ENCODE measurements at regions not wholly inside any gene's neighbourhood (a gene's known extent, or its start where the extent isn't known, plus 50 kb on each side); places are given as distances from the start of the nearest gene placed in this dataset.

- no peak for DNase-seq
These were observed 64.8 kb upstream of the CLSTN2 start for GRCh38 chr3:139870000-139870675.

GRCh38 chr3:139868773-139869172 is 66.2 kb upstream of the CLSTN2 start:
- no peak for DNase-seq

- DNase-seq, result no peak
These were observed 86.3 kb upstream of the CLSTN2 start for GRCh38 chr3:139848660-139849059.

- DNase-seq, result no peak
These were observed 88.3 kb upstream of the CLSTN2 start for GRCh38 chr3:139846729-139847128.

- no peak for DNase-seq
These were observed 95.3 kb upstream of the CLSTN2 start for GRCh38 chr3:139839659-139840058.

- DNase-seq, result no peak
These were observed 96.0 kb upstream of the CLSTN2 start for GRCh38 chr3:139839014-139839413.

- DNase-seq, result no peak
These were observed 96.6 kb upstream of the CLSTN2 start for GRCh38 chr3:139838269-139838957.

GRCh38 chr3:139836698-139837464 is 98.1 kb upstream of the CLSTN2 start:
- DNase-seq, result no peak

- DNase-seq, result no peak
These were observed 98.9 kb upstream of the CLSTN2 start for GRCh38 chr3:139835830-139836683.

GRCh38 chr3:139832998-139833397 is 102.0 kb upstream of the CLSTN2 start:
- DNase-seq, result no peak

- no peak for DNase-seq
These were observed 104.2 kb upstream of the CLSTN2 start for GRCh38 chr3:139830817-139831216.

GRCh38 chr3:139827833-139828232 is 107.2 kb upstream of the CLSTN2 start:
- no peak for DNase-seq

GRCh38 chr3:139824864-139825263 is 110.1 kb upstream of the CLSTN2 start:
- no peak for DNase-seq

- no peak for DNase-seq
These were observed 120.3 kb upstream of the CLSTN2 start for GRCh38 chr3:139814646-139815045.

- no peak for DNase-seq
These were observed 123.7 kb upstream of the CLSTN2 start for GRCh38 chr3:139811331-139811730.

GRCh38 chr3:139808201-139808600 is 126.8 kb upstream of the CLSTN2 start:
- no peak for DNase-seq

GRCh38 chr3:139803294-139803693 is 125.5 kb upstream of the NMNAT3 start:
- DNase-seq, result no peak

- peak in 1 of 2 donors; percentile 22 for DNase-seq
These were observed 120.1 kb upstream of the NMNAT3 start for GRCh38 chr3:139797724-139798343.

- DNase-seq, result no peak
These were observed 116.9 kb upstream of the NMNAT3 start for GRCh38 chr3:139794469-139795265.

- DNase-seq, result no peak
These were observed 115.6 kb upstream of the NMNAT3 start for GRCh38 chr3:139793408-139793807.

- no peak for DNase-seq
These were observed 102.8 kb upstream of the NMNAT3 start for GRCh38 chr3:139780593-139780992.
